Small intestine (tissue), 7 donors: ENCODE measurements at regions not wholly inside any gene's neighbourhood (a gene's known extent, or its start where the extent isn't known, plus 50 kb on each side); places are given as distances from the start of the nearest gene placed in this dataset.

Experiments used
- DNase-seq, 2 donors: peaks; one replicate each; pipeline versions ENCODE4 v3.0.0 to v3.0.0-alpha.2; 2013
- FAIRE-seq: peaks from 2 replicates; lab custom pipeline; 2012; peaks lifted over from hg19 to GRCh38; lab: Jason Lieb, UNC
- H3K27ac ChIP-seq, 3 donors: one replicate each; pipeline ENCODE4 v1.5.1; 2013; ENCODE audit warnings: low read length in 2 of 3, mild to moderate bottlenecking in 2 of 3, control low read depth in 1 of 3, inconsistent platforms in 1 of 3, low read depth in 1 of 3, moderate library complexity in 1 of 3
- H3K27me3 ChIP-seq, 3 donors: one replicate each; pipeline ENCODE4 v1.6.1; 2013; ENCODE audit warnings: low read length in 3 of 3, inconsistent platforms in 1 of 3; ENCODE audit not compliant: control insufficient read depth in 3 of 3, insufficient read depth in 3 of 3
- H3K36me3 ChIP-seq, 3 donors: one replicate each; pipeline ENCODE4 v1.6.1; 2013; ENCODE audit warnings: low read length in 3 of 3, inconsistent platforms in 1 of 3, low read depth in 1 of 3, mild to moderate bottlenecking in 1 of 3, moderate library complexity in 1 of 3; ENCODE audit not compliant: control insufficient read depth in 3 of 3, insufficient read depth in 2 of 3
- H3K4me1 ChIP-seq, 3 donors: one replicate each; pipeline ENCODE4 v1.6.1; 2013; ENCODE audit warnings: low read length in 2 of 3, inconsistent platforms in 1 of 3, low read depth in 1 of 3, mild to moderate bottlenecking in 1 of 3, moderate library complexity in 1 of 3; ENCODE audit not compliant: control insufficient read depth in 3 of 3, insufficient read depth in 2 of 3
- H3K4me3 ChIP-seq, 3 donors: one replicate each; pipeline ENCODE4 v1.5.1; 2013; ENCODE audit warnings: low read length in 3 of 3, control low read depth in 1 of 3, inconsistent platforms in 1 of 3, low read depth in 1 of 3, mild to moderate bottlenecking in 1 of 3, moderate library complexity in 1 of 3
- H3K9me3 ChIP-seq, 2 donors: one replicate each; pipeline ENCODE4 v1.6.1; 2013; ENCODE audit warnings: low read depth in 1 of 2, low read length in 1 of 2; ENCODE audit not compliant: control insufficient read depth in 2 of 2, insufficient read depth in 1 of 2
- WGBS, 3 donors: extraction: QIAGEN DNeasy Blood & Tissue Kit; methylation state at CpG; one replicate each; pipeline ENCODE4 v1.1.7; 2013; 5-methylcytosine and 5-hydroxymethylcytosine counted together
- donor health status: healthy with polysubstance abuse.
- donor health status: control.
- donor health status: control.
- donor health status: Bipolar disorder and iron deficiency.
- donor health status: healthy.

GRCh38 chr4:115272185-115272584, 158.8 kb upstream of the NDST4 start:
- Histone ChIP-seq H3K4me3 (no peak overlapping the region), H3K9me3 (no peaks in the 10 kb centered on the region), H3K27ac (no peak overlapping the region), H3K27me3 (no peaks in the 10 kb centered on the region), H3K36me3 (no peaks in the 10 kb centered on the region), H3K4me1 (no peaks in the 10 kb centered on the region)
- FAIRE-seq (no peak), DNase-seq (no peak)
- 43 to 59% (median 58%) methylated on average over 1 of the region's 1 CpG for WGBS, 3 donors

GRCh38 chr4:115260195-115260594, 146.8 kb upstream of the NDST4 start:
- Histone ChIP-seq H3K27me3 (no peaks in the 10 kb centered on the region), H3K4me1 (no peaks in the 10 kb centered on the region), H3K36me3 (no peaks in the 10 kb centered on the region), H3K27ac (no peak overlapping the region), H3K9me3 (no peaks in the 10 kb centered on the region), H3K4me3 (no peak overlapping the region)
- DNase-seq (peak; percentile 8 to 31), FAIRE-seq (no peak)
- 60 to 90% (median 80%) methylated on average over 1 of the region's 1 CpG for WGBS, 3 donors

GRCh38 chr4:115259642-115260041, 146.2 kb upstream of the NDST4 start:
- WGBS, 3 donors, result 92 to 94% (median 93%) methylated on average over 2 of the region's 2 CpGs
- Histone ChIP-seq H3K36me3 (no peaks in the 10 kb centered on the region), H3K4me3 (no peak overlapping the region), H3K27me3 (no peaks in the 10 kb centered on the region), H3K9me3 (no peaks in the 10 kb centered on the region), H3K27ac (no peak overlapping the region), H3K4me1 (no peaks in the 10 kb centered on the region)
- DNase-seq (peak in 1 of 2 donors; percentile 1), FAIRE-seq (no peak)

- DNase-seq (no peak), FAIRE-seq (no peak)
- Histone ChIP-seq H3K4me1 (no peaks in the 10 kb centered on the region), H3K27ac (no peak overlapping the region), H3K4me3 (no peak overlapping the region), H3K27me3 (no peaks in the 10 kb centered on the region), H3K36me3 (no peaks in the 10 kb centered on the region), H3K9me3 (no peaks in the 10 kb centered on the region)
- WGBS, 3 donors, result 61 to 71% (median 61%) methylated on average over 3 of the region's 3 CpGs
These were observed 136.4 kb upstream of the NDST4 start for GRCh38 chr4:115249808-115250207.

- Histone ChIP-seq H3K27ac (no peak overlapping the region), H3K9me3 (no peaks in the 10 kb centered on the region), H3K4me1 (no peaks in the 10 kb centered on the region), H3K27me3 (no peaks in the 10 kb centered on the region), H3K36me3 (no peaks in the 10 kb centered on the region), H3K4me3 (no peak overlapping the region)
- 52 to 56% (median 56%) methylated on average over 3 of the region's 3 CpGs for WGBS, 3 donors
- FAIRE-seq, result no peak
- DNase-seq, result peak; percentile 11 to 31
These were observed 121.1 kb upstream of the NDST4 start for GRCh38 chr4:115234405-115235093.

- Histone ChIP-seq H3K27me3 (no peaks in the 10 kb centered on the region), H3K4me3 (no peak overlapping the region), H3K9me3 (no peaks in the 10 kb centered on the region), H3K27ac (no peak overlapping the region), H3K4me1 (no peaks in the 10 kb centered on the region), H3K36me3 (no peaks in the 10 kb centered on the region)
- DNase-seq (no peak), FAIRE-seq (no peak)
- WGBS, 3 donors, result 77 to 93% (median 87%) methylated on average over 2 of the region's 2 CpGs
These were observed 120.2 kb upstream of the NDST4 start for GRCh38 chr4:115233600-115233999.

GRCh38 chr4:115229873-115230272, 116.5 kb upstream of the NDST4 start:
- no peak for DNase-seq
- Histone ChIP-seq H3K36me3 (no peaks in the 10 kb centered on the region), H3K9me3 (no peaks in the 10 kb centered on the region), H3K27ac (no peak overlapping the region), H3K27me3 (no peaks in the 10 kb centered on the region), H3K4me3 (no peak overlapping the region), H3K4me1 (no peaks in the 10 kb centered on the region)
- no peak for FAIRE-seq

GRCh38 chr4:115228851-115229250, 115.4 kb upstream of the NDST4 start:
- WGBS, 3 donors, result 72 to 81% (median 80%) methylated on average over 2 of the region's 2 CpGs
- H3K9me3 ChIP-seq, result no peaks in the 10 kb centered on the region
- no peak overlapping the region for H3K27ac ChIP-seq
- FAIRE-seq (no peak), DNase-seq (no peak)
- H3K4me3 ChIP-seq, result no peak overlapping the region
- H3K27me3 ChIP-seq, result no peaks in the 10 kb centered on the region
- no peaks in the 10 kb centered on the region for H3K4me1 ChIP-seq
- no peaks in the 10 kb centered on the region for H3K36me3 ChIP-seq

GRCh38 chr4:115222061-115222460, 108.6 kb upstream of the NDST4 start:
- H3K4me1 ChIP-seq, result no peaks in the 10 kb centered on the region
- no peaks in the 10 kb centered on the region for H3K36me3 ChIP-seq
- no peaks in the 10 kb centered on the region for H3K9me3 ChIP-seq
- no peak overlapping the region for H3K27ac ChIP-seq
- DNase-seq, result no peak
- H3K4me3 ChIP-seq, result no peak overlapping the region
- FAIRE-seq, result no peak
- WGBS, 3 donors, result 77 to 83% (median 79%) methylated on average over 4 of the region's 4 CpGs
- H3K27me3 ChIP-seq, result no peaks in the 10 kb centered on the region
